ENCODE measurements at regions not wholly inside any gene's neighbourhood (a gene's known extent, or its start where the extent isn't known, plus 50 kb on each side); places are given as distances from the start of the nearest gene placed in this dataset.
A peak's percentile ranks its signal among the peaks of the same experiment; 100 is the strongest.

- Mint-ChIP-seq H3K27ac (no peak overlapping the region), H3K4me3 (no peak overlapping the region), H3K4me1 (no peaks in the 10 kb centered on the region), H3K9me3 (no peaks in the 10 kb centered on the region), H3K36me3 (no peaks in the 10 kb centered on the region), H3K27me3 (ENCODE audit: low read depth in 3 of 3) (peaks cover 0 to 9% (median 3%) of the 10 kb centered on the region in 3 donors)
- no peak for DNase-seq
These were observed 167.6 kb upstream of the PITRM1 start for GRCh38 chr10:3340127-3340730.

- DNase-seq, result no peak
These were observed 167.0 kb upstream of the PITRM1 start for GRCh38 chr10:3339531-3339950.

GRCh38 chr10:3339121-3339520, 166.5 kb upstream of the PITRM1 start:
- peaks cover 0 to 7% (median 0%) of the 10 kb centered on the region in 3 donors for H3K27me3 Mint-ChIP-seq (ENCODE audit: low read depth in 3 of 3)
- H3K36me3 Mint-ChIP-seq, result no peaks in the 10 kb centered on the region
- H3K4me1 Mint-ChIP-seq, result no peaks in the 10 kb centered on the region
- H3K27ac Mint-ChIP-seq, result no peak overlapping the region
- no peak for DNase-seq
- no peaks in the 10 kb centered on the region for H3K9me3 Mint-ChIP-seq
- H3K4me3 Mint-ChIP-seq, result no peak overlapping the region

More at GRCh38 chr10:3339531-3339950, 167.0 kb upstream of the PITRM1 start:
- peaks cover 0 to 9% (median 0%) of the 10 kb centered on the region in 3 donors for H3K27me3 Mint-ChIP-seq (ENCODE audit: low read depth in 3 of 3)
- H3K27ac Mint-ChIP-seq, result no peak overlapping the region
- no peaks in the 10 kb centered on the region for H3K4me1 Mint-ChIP-seq
- H3K4me3 Mint-ChIP-seq, result no peak overlapping the region
- H3K9me3 Mint-ChIP-seq, result no peaks in the 10 kb centered on the region
- no peaks in the 10 kb centered on the region for H3K36me3 Mint-ChIP-seq

GRCh38 chr10:3337741-3338140, 165.2 kb upstream of the PITRM1 start:
- H3K27ac Mint-ChIP-seq, result no peak overlapping the region
- H3K4me3 Mint-ChIP-seq, result no peak overlapping the region
- H3K36me3 Mint-ChIP-seq, result no peaks in the 10 kb centered on the region
- H3K4me1 Mint-ChIP-seq, result no peaks in the 10 kb centered on the region
- H3K27me3 Mint-ChIP-seq (ENCODE audit: low read depth in 3 of 3), result peaks cover 0 to 6% (median 5%) of the 10 kb centered on the region in 3 donors
- no peaks in the 10 kb centered on the region for H3K9me3 Mint-ChIP-seq
- DNase-seq, result no peak

GRCh38 chr10:3336673-3337293, 164.2 kb upstream of the PITRM1 start:
- Mint-ChIP-seq H3K4me3 (no peak overlapping the region), H3K9me3 (no peaks in the 10 kb centered on the region), H3K27ac (no peak overlapping the region), H3K27me3 (ENCODE audit: low read depth in 3 of 3) (peaks cover 0 to 6% (median 5%) of the 10 kb centered on the region in 3 donors), H3K36me3 (no peaks in the 10 kb centered on the region), H3K4me1 (no peaks in the 10 kb centered on the region)
- no peak for DNase-seq

- Mint-ChIP-seq H3K27me3 (ENCODE audit: low read depth in 3 of 3) (peaks cover 0 to 5% (median 2%) of the 10 kb centered on the region in 3 donors), H3K36me3 (no peaks in the 10 kb centered on the region), H3K4me1 (no peaks in the 10 kb centered on the region), H3K27ac (no peak overlapping the region), H3K4me3 (no peak overlapping the region), H3K9me3 (peaks cover 0 to 1% (median 0%) of the 10 kb centered on the region in 6 donors)
- DNase-seq, result no peak
These were observed 160.8 kb upstream of the PITRM1 start for GRCh38 chr10:3333426-3333825.

- Mint-ChIP-seq H3K4me1 (no peaks in the 10 kb centered on the region), H3K4me3 (no peak overlapping the region), H3K27me3 (ENCODE audit: low read depth in 3 of 3) (peaks cover 0 to 5% (median 2%) of the 10 kb centered on the region in 3 donors), H3K9me3 (peaks cover 0 to 1% (median 0%) of the 10 kb centered on the region in 6 donors), H3K27ac (no peak overlapping the region), H3K36me3 (no peaks in the 10 kb centered on the region)
- DNase-seq, result no peak
These were observed 159.2 kb upstream of the PITRM1 start for GRCh38 chr10:3331690-3332230.

- DNase-seq, result no peak
- Mint-ChIP-seq H3K9me3 (peaks cover 0 to 1% (median 0%) of the 10 kb centered on the region in 6 donors), H3K4me1 (no peaks in the 10 kb centered on the region), H3K27me3 (ENCODE audit: low read depth in 3 of 3) (peaks cover 0 to 5% (median 2%) of the 10 kb centered on the region in 3 donors), H3K4me3 (no peak overlapping the region), H3K36me3 (no peaks in the 10 kb centered on the region), H3K27ac (no peak overlapping the region)
These were observed 158.6 kb upstream of the PITRM1 start for GRCh38 chr10:3331187-3331586.

- no peak overlapping the region for H3K27ac Mint-ChIP-seq
- peaks cover 0 to 1% (median 0%) of the 10 kb centered on the region in 6 donors for H3K9me3 Mint-ChIP-seq
- H3K4me1 Mint-ChIP-seq, result peaks cover 0 to 3% of the 10 kb centered on the region in 2 donors
- H3K27me3 Mint-ChIP-seq (ENCODE audit: low read depth in 3 of 3), result peaks cover 0 to 5% (median 2%) of the 10 kb centered on the region in 3 donors
- H3K4me3 Mint-ChIP-seq, result no peak overlapping the region
- no peaks in the 10 kb centered on the region for H3K36me3 Mint-ChIP-seq
- DNase-seq, result no peak
These were observed 158.1 kb upstream of the PITRM1 start for GRCh38 chr10:3330663-3331062.

- Mint-ChIP-seq H3K27ac (no peak overlapping the region), H3K9me3 (peaks cover 0 to 1% (median 0%) of the 10 kb centered on the region in 6 donors), H3K4me1 (peaks cover 11 to 13% of the 10 kb centered on the region in 2 donors), H3K36me3 (no peaks in the 10 kb centered on the region), H3K4me3 (no peak overlapping the region), H3K27me3 (ENCODE audit: low read depth in 3 of 3) (peaks cover 0 to 6% (median 0%) of the 10 kb centered on the region in 3 donors)
- DNase-seq, result no peak
These were observed 153.6 kb upstream of the PITRM1 start for GRCh38 chr10:3325954-3326750.

- Mint-ChIP-seq H3K36me3 (no peaks in the 10 kb centered on the region), H3K4me3 (peak overlapping the region in 3 of 5 donors; percentile 11 to 57 (median 19)), H3K27ac (peak overlapping the region in 3 of 6 donors; percentile 2 to 52 (median 31)), H3K4me1 (peaks cover 11 to 13% of the 10 kb centered on the region in 2 donors), H3K27me3 (ENCODE audit: low read depth in 3 of 3) (peaks cover 0 to 6% (median 3%) of the 10 kb centered on the region in 3 donors), H3K9me3 (peaks cover 0 to 1% (median 0%) of the 10 kb centered on the region in 6 donors)
- peak in 2 of 3 donors; percentile 4 to 9 for DNase-seq
These were observed 152.0 kb upstream of the PITRM1 start for GRCh38 chr10:3324612-3325038.

- H3K4me1 Mint-ChIP-seq, result peaks cover 13 to 14% of the 10 kb centered on the region in 2 donors
- H3K27ac Mint-ChIP-seq, result no peak overlapping the region
- peaks cover 0 to 2% (median 0%) of the 10 kb centered on the region in 3 donors for H3K36me3 Mint-ChIP-seq
- DNase-seq, result no peak
- peaks cover 0 to 1% (median 0%) of the 10 kb centered on the region in 6 donors for H3K9me3 Mint-ChIP-seq
- H3K27me3 Mint-ChIP-seq (ENCODE audit: low read depth in 3 of 3), result peaks cover 0 to 7% (median 3%) of the 10 kb centered on the region in 3 donors
- peak overlapping the region in 1 of 5 donors; percentile 19 for H3K4me3 Mint-ChIP-seq
These were observed 151.4 kb upstream of the PITRM1 start for GRCh38 chr10:3323865-3324498.

- Mint-ChIP-seq H3K27ac (no peak overlapping the region), H3K36me3 (peaks cover 0 to 4% (median 0%) of the 10 kb centered on the region in 3 donors), H3K9me3 (no peaks in the 10 kb centered on the region), H3K27me3 (ENCODE audit: low read depth in 3 of 3) (peaks cover 0 to 11% (median 3%) of the 10 kb centered on the region in 3 donors), H3K4me3 (no peak overlapping the region), H3K4me1 (peaks cover 13 to 15% of the 10 kb centered on the region in 2 donors)
- no peak for DNase-seq
These were observed 148.5 kb upstream of the PITRM1 start for GRCh38 chr10:3321123-3321522.

All from immature natural killer cell (primary cell).